KMS-11 (cell line): ENCODE measurements at regions not wholly inside any gene's neighbourhood (a gene's known extent, or its start where the extent isn't known, plus 50 kb on each side); places are given as distances from the start of the nearest gene placed in this dataset.

Source experiments
- H2AFZ ChIP-seq: fragments of 200-600 bp; sonication (generic); 2 replicates; pipeline ENCODE4 v1.6.1; 2016; ENCODE audit warnings: antibody characterized with exemption, mixed run types, low read depth
- H3K27ac ChIP-seq: fragments of 200-600 bp; sonication (generic); 2 replicates; pipeline ENCODE4 v1.6.1; 2016; ENCODE audit warnings: mild to moderate bottlenecking, mixed run types
- H3K27me3 ChIP-seq: fragments of 200-600 bp; sonication (generic); 2 replicates; pipeline ENCODE4 v1.6.1; 2017; ENCODE audit warnings: mild to moderate bottlenecking, low read depth, mixed run types, moderate library complexity; ENCODE audit not compliant: insufficient read depth
- H3K36me3 ChIP-seq: fragments of 200-600 bp; sonication (generic); 2 replicates; pipeline ENCODE4 v1.6.1; 2017; ENCODE audit warnings: mild to moderate bottlenecking, mixed run types; ENCODE audit not compliant: insufficient read depth
- H3K4me1 ChIP-seq: fragments of 200-600 bp; sonication (generic); 2 replicates; pipeline ENCODE4 v1.6.1; 2016; ENCODE audit warnings: mild to moderate bottlenecking, low read depth, mixed run types; ENCODE audit not compliant: poor library complexity, severe bottlenecking
- H3K4me2 ChIP-seq: fragments of 200-600 bp; sonication (generic); 2 replicates; pipeline ENCODE4 v1.7.0; 2016; ENCODE audit warnings: mild to moderate bottlenecking, mixed run types
- H3K4me3 ChIP-seq: fragments of 200-600 bp; sonication (generic); IDR thresholded peaks from 2 replicates; pipeline ENCODE4 v1.6.1; 2017; ENCODE audit warnings: low read depth, low read length, mixed read lengths; ENCODE audit not compliant: insufficient read depth
- H3K79me2 ChIP-seq: fragments of 200-600 bp; sonication (generic); 2 replicates; pipeline ENCODE4 v1.6.1; 2016; ENCODE audit warnings: low read depth, mixed run types; ENCODE audit not compliant: insufficient read depth
- H3K9ac ChIP-seq: fragments of 200-600 bp; sonication (generic); 2 replicates; pipeline ENCODE4 v1.6.1; 2016; ENCODE audit warnings: mild to moderate bottlenecking, mixed run types
- H4K20me1 ChIP-seq: fragments of 200-600 bp; sonication (generic); 2 replicates; pipeline ENCODE4 v1.6.1; 2016; ENCODE audit warnings: mild to moderate bottlenecking, mixed run types; ENCODE audit not compliant: insufficient read depth
- CTCF ChIP-seq: fragments of 200-600 bp; sonication (generic); conservative IDR thresholded peaks from 2 replicates; pipeline ENCODE4 v1.6.1; 2017; ENCODE audit warnings: low read depth, mild to moderate bottlenecking, antibody characterized with exemption, low read length, moderate library complexity, mixed read lengths

- Histone ChIP-seq H3K9ac (no peak overlapping the region), H3K4me2 (no peak overlapping the region), H3K79me2 (no peaks in the 10 kb centered on the region), H3K27ac (no peak overlapping the region), H3K4me3 (no peak overlapping the region), H4K20me1 (no peaks in the 10 kb centered on the region), H3K36me3 (no peaks in the 10 kb centered on the region), H3K4me1 (no peaks in the 10 kb centered on the region), H3K27me3 (no peaks in the 10 kb centered on the region), H2AFZ (no peak overlapping the region)
- no peak for TF ChIP-seq CTCF
These were observed 108.5 kb upstream of the C1QTNF9B start for GRCh38 chr13:24005755-24006281.

DNA sequence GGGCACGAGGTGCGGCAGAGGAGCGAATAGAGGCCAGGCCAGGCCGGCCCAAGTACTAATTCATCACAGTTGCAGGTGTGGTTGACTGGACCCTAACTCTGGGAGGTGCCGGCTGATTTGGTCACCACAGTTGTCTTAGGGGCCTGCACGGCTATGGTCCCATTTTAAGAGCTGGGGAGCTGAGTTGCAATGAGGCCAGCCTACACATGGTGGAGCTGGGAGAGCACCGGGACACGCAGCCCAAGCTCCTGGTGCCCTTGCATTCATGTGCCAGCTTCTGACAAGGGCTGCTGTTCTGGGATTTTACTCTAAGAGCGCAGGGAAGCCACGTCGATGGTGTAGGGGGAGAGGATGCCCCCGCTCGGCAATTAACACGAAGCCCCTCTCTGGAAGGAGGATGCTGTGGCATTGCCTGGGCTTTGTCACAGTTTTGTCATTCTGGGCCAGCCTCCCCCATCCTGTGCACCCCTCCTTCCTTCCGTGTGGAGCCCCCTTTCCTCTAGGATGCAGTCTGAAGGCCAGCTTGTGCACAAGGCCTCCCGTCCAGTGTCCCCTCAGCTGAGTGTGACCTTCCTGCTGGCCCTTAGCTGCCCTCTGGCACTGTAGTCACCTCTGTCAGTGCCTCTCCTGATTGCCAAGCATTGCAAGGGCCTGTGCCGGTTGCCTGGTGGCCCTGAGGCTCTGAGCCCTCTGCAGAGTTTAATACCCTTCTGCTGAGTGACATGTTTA, 109.4 kb upstream of the C1QTNF9B start:
- Histone ChIP-seq H2AFZ (no peak overlapping the region), H3K36me3 (no peaks in the 10 kb centered on the region), H3K27ac (no peak overlapping the region), H4K20me1 (no peaks in the 10 kb centered on the region), H3K27me3 (no peaks in the 10 kb centered on the region), H3K79me2 (no peaks in the 10 kb centered on the region), H3K9ac (no peak overlapping the region), H3K4me2 (no peak overlapping the region), H3K4me1 (no peaks in the 10 kb centered on the region), H3K4me3 (no peak overlapping the region)
- TF ChIP-seq CTCF = no peak

DNA sequence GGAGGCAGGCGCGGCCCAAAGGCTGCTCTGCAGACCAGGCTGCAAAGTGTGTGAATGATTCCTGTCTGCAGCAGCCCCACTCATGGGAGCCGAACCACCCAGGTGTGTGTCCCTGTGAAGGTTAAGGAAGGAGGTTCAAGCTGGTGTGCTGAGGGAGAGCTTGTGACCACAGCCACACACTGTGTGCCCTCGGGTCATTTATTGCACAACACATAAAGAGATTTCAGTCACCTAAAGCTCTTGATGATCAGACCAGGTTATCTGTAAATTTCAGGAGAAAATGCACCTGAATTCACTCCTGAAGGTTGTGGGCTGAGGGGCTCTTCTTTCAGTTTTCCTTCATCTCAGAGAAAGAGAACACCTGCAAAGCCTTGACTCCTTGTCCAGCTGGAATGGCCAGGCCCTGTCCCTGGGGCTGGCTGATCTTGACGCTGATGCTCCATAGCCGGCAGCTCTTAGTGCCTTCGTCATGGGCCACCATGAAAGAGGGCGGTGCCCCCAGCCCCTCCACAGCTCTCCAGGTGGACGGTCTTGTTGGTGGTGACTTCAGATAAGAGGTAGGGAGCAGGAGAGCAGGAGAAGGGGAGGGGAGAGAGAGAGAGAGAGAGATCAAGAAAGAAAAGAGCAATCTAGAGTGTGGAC, 110.8 kb upstream of the C1QTNF9B start:
- Histone ChIP-seq H3K9ac (no peak overlapping the region), H3K4me2 (no peak overlapping the region), H3K27ac (no peak overlapping the region), H3K27me3 (no peaks in the 10 kb centered on the region), H2AFZ (no peak overlapping the region), H3K4me1 (no peaks in the 10 kb centered on the region), H3K79me2 (no peaks in the 10 kb centered on the region), H4K20me1 (no peaks in the 10 kb centered on the region), H3K4me3 (no peak overlapping the region), H3K36me3 (no peaks in the 10 kb centered on the region)
- no peak for TF ChIP-seq CTCF

GRCh38 chr13:24008679-24009078, 111.4 kb upstream of the C1QTNF9B start:
- no peaks in the 10 kb centered on the region for H3K36me3 ChIP-seq
- no peaks in the 10 kb centered on the region for H3K4me1 ChIP-seq

More at GRCh38 chr13:24008679-24009078, 111.4 kb upstream of the C1QTNF9B start:
- no peak overlapping the region for H3K4me2 ChIP-seq
- H3K4me3 ChIP-seq = no peak overlapping the region
- H3K27me3 ChIP-seq = no peaks in the 10 kb centered on the region
- H2AFZ ChIP-seq = no peak overlapping the region
- H3K27ac ChIP-seq = no peak overlapping the region
- H4K20me1 ChIP-seq = no peaks in the 10 kb centered on the region
- no peaks in the 10 kb centered on the region for H3K79me2 ChIP-seq
- no peak overlapping the region for H3K9ac ChIP-seq
- no peak for TF ChIP-seq CTCF
